Vagina (tissue), 2 donors: ENCODE measurements at regions not wholly inside any gene's neighbourhood (a gene's known extent, or its start where the extent isn't known, plus 50 kb on each side); places are given as distances from the start of the nearest gene placed in this dataset.

Experiments
- POLR2A ChIP-seq, 2 donors: fragments of 450-650 bp; IDR thresholded peaks; one replicate each; pipeline ENCODE4 v1.6.1; 2017; ENCODE audit warnings: antibody characterized with exemption in 2 of 2, mild to moderate bottlenecking in 2 of 2, moderate library complexity in 2 of 2
- POLR2AphosphoS5 ChIP-seq, 2 donors: sonication (generic); formaldehyde crosslinking; IDR thresholded peaks; one replicate each; pipeline ENCODE4 v1.9.0; 2017; ENCODE audit warnings: antibody characterized with exemption in 2 of 2, mild to moderate bottlenecking in 2 of 2, low read depth in 1 of 2; ENCODE audit not compliant: insufficient read depth in 1 of 2
- TF ChIP-seq, protein P1 (sequence below), 3 experiments: fragments of 450-650 bp in 2 of 3; fragments of 200-600 bp in 1 of 3; sonication (generic) in 1 of 3; IDR thresholded peaks; one replicate each; pipeline ENCODE4 v1.5.1; 2017 to 2019; ENCODE audit warnings: antibody characterized with exemption in 3 of 3, mild to moderate bottlenecking in 2 of 3, moderate library complexity in 2 of 3

DNA sequence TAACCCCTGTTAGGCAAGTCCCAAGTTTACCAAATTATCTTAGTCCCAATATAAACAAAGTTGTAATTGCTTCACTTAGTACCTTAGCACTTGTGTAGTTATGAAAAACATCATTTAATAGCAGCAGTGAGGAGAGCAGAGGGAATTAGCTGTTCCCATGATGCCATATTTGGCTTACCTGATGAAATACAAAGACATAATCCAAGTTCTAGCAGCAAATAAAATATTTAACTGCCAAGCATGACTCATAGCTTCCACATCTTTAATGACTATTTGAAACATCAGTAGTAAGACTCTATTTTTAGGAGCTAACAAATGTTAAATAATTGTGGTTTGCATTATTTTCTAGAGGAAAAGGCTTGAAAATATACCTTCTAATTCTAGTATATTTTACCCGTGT is 94.0 kb upstream of the MCHR2 start:
- TF ChIP-seq, protein P1, sequence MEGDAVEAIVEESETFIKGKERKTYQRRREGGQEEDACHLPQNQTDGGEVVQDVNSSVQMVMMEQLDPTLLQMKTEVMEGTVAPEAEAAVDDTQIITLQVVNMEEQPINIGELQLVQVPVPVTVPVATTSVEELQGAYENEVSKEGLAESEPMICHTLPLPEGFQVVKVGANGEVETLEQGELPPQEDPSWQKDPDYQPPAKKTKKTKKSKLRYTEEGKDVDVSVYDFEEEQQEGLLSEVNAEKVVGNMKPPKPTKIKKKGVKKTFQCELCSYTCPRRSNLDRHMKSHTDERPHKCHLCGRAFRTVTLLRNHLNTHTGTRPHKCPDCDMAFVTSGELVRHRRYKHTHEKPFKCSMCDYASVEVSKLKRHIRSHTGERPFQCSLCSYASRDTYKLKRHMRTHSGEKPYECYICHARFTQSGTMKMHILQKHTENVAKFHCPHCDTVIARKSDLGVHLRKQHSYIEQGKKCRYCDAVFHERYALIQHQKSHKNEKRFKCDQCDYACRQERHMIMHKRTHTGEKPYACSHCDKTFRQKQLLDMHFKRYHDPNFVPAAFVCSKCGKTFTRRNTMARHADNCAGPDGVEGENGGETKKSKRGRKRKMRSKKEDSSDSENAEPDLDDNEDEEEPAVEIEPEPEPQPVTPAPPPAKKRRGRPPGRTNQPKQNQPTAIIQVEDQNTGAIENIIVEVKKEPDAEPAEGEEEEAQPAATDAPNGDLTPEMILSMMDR (IDR thresholded peaks at IDR 0.05), result no peak
- TF ChIP-seq POLR2AphosphoS5 (IDR thresholded peaks at IDR 0.05; ENCODE audit: insufficient read depth in 1 of 2, low read depth in 1 of 2), result peak in 1 of 2 donors; percentile 14
- no peak for TF ChIP-seq POLR2A (IDR thresholded peaks at IDR 0.05)
